Esophagus (tissue), 2 donors: ENCODE measurements at regions not wholly inside any gene's neighbourhood (a gene's known extent, or its start where the extent isn't known, plus 50 kb on each side); places are given as distances from the start of the nearest gene placed in this dataset.

Source experiments
- H3K27ac ChIP-seq, 2 donors: one replicate each; pipeline ENCODE4 v1.5.1; 2013; ENCODE audit warnings: low read depth in 2 of 2, mild to moderate bottlenecking in 2 of 2, inconsistent platforms in 1 of 2, low read length in 1 of 2, moderate library complexity in 1 of 2
- H3K27me3 ChIP-seq, 2 donors: one replicate each; pipeline ENCODE4 v1.6.1; 2013; ENCODE audit warnings: low read length in 2 of 2, control low read depth in 1 of 2, mild to moderate bottlenecking in 1 of 2; ENCODE audit not compliant: insufficient read depth in 2 of 2, control insufficient read depth in 1 of 2
- H3K36me3 ChIP-seq, 2 donors: one replicate each; pipeline ENCODE4 v1.6.1; 2013; ENCODE audit warnings: low read length in 1 of 2; ENCODE audit not compliant: control insufficient read depth in 2 of 2, insufficient read depth in 2 of 2
- H3K4me1 ChIP-seq, 2 donors: one replicate each; pipeline ENCODE4 v1.6.1; 2013; ENCODE audit warnings: low read length in 1 of 2; ENCODE audit not compliant: control insufficient read depth in 2 of 2, insufficient read depth in 2 of 2
- H3K4me3 ChIP-seq, 2 donors: one replicate each; pipeline ENCODE4 v1.5.1; 2013; ENCODE audit warnings: low read length in 2 of 2, mild to moderate bottlenecking in 2 of 2, low read depth in 1 of 2, moderate library complexity in 1 of 2
- H3K9me3 ChIP-seq, 2 donors: one replicate each; pipeline ENCODE4 v1.6.1; 2013; ENCODE audit warnings: mild to moderate bottlenecking in 2 of 2, low read depth in 1 of 2, low read length in 1 of 2, moderate library complexity in 1 of 2; ENCODE audit not compliant: control insufficient read depth in 2 of 2, insufficient read depth in 1 of 2
- WGBS, 2 donors: extraction: QIAGEN DNeasy Blood & Tissue Kit; methylation state at CpG; one replicate each; pipeline ENCODE4 v1.1.7; 2013; 5-methylcytosine and 5-hydroxymethylcytosine counted together
- donor health status: healthy with polysubstance abuse.
- donor health status: Bipolar disorder and iron deficiency.

GRCh38 chr18:45384137-45384961 lies 230.9 kb upstream of the SLC14A2 start:
- Histone ChIP-seq H3K27ac (no peak overlapping the region), H3K36me3 (no peaks in the 10 kb centered on the region), H3K4me1 (no peaks in the 10 kb centered on the region), H3K27me3 (no peaks in the 10 kb centered on the region), H3K9me3 (no peaks in the 10 kb centered on the region), H3K4me3 (no peak overlapping the region)
- 30 to 38% methylated on average over 4 of the region's 4 CpGs for WGBS, 2 donors

- H3K27ac ChIP-seq: no peak overlapping the region
- no peak overlapping the region for H3K4me3 ChIP-seq
- no peaks in the 10 kb centered on the region for H3K36me3 ChIP-seq
- 57 to 73% methylated on average over 9 of the region's 9 CpGs for WGBS, 2 donors
- H3K9me3 ChIP-seq: no peaks in the 10 kb centered on the region
- H3K27me3 ChIP-seq: no peaks in the 10 kb centered on the region
- H3K4me1 ChIP-seq: no peaks in the 10 kb centered on the region
Measured at GRCh38 chr18:45384962-45385315, 230.3 kb upstream of the SLC14A2 start.

DNA sequence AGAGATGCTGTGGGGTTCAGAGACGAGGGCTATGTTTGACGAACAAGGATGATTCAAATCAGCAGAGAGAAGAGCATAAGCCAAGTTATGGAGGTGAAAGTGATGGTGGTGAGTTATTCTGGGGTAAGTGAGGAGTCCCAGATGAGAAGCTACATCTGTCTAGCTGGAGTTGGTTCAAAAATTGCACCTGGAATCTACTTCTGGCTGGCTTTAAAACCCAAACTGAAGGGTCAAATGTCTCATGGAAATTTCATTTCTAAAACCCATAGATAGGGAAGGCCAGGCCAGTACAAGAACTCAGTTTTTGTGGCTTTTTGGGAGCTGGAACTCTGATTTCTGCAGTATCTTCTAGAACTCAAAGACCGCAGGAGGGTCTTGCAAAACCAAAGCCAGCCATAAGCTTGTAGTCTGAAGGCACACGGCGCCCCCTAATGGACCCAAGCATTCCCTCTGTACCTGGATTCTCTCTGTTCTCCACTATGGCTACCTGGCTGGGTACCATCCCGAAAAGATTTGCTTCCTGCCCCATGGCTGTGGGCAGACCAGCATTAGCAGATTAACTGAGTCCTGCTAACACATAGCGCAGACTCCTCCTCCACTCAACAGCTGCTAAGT lies 229.1 kb upstream of the SLC14A2 start:
- no peaks in the 10 kb centered on the region for H3K9me3 ChIP-seq

DNA sequence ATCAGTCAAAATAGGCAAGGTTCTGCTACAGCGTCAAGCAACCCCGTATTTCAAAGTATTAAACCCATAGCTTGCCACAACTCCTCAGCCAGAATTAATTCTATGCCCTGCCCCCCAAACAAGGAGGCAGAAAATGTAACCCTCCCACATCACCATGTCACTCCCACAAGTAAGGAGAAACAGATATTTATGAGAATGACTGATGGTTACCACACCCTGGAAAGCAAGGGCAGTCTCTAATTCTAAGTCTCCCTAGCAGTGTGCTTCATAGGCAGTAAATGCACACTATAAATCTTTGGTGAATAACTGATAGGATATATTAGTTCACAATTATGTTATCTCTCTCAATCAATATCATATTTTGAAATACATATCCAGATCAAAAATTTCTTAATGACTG lies 228.0 kb upstream of the SLC14A2 start:
- no peaks in the 10 kb centered on the region for H3K36me3 ChIP-seq
- WGBS, 2 donors: 33 to 70% methylated on average over 2 of the region's 2 CpGs

More for the DNA sequence above, 229.1 kb upstream of the SLC14A2 start:
- 57 to 69% methylated on average over 7 of the region's 7 CpGs for WGBS, 2 donors
- no peak overlapping the region for H3K27ac ChIP-seq
- no peaks in the 10 kb centered on the region for H3K4me1 ChIP-seq
- no peak overlapping the region for H3K4me3 ChIP-seq
- no peaks in the 10 kb centered on the region for H3K36me3 ChIP-seq
- no peaks in the 10 kb centered on the region for H3K27me3 ChIP-seq

GRCh38 chr18:45398448-45398847 lies 216.8 kb upstream of the SLC14A2 start:
- WGBS, 2 donors: 55 to 70% methylated on average over 3 of the region's 3 CpGs
- H3K4me3 ChIP-seq: no peak overlapping the region
- H3K4me1 ChIP-seq: no peaks in the 10 kb centered on the region

More for the DNA sequence above, 228.0 kb upstream of the SLC14A2 start:
- H3K4me1 ChIP-seq: no peaks in the 10 kb centered on the region
- H3K27ac ChIP-seq: no peak overlapping the region
- H3K9me3 ChIP-seq: no peaks in the 10 kb centered on the region
- H3K27me3 ChIP-seq: no peaks in the 10 kb centered on the region
- no peak overlapping the region for H3K4me3 ChIP-seq

DNA sequence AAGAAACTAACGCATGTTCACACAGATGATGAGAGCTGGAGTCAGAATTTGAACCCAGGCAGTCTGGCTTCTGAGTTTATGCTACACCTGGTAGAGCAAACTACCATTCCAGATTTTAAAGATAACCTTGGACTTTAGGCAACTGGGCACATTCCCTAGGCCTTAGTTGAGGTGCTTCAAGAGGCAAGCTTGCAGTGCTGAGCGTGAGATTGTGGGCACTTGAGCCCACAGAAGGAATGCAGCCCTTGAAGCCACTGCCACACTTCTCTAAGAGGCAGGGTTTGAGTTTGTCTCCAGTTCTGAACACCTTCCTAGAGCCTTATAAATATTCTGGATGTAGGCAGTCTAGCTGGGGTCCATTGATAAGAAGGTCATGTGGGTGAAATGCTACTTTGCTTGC lies 216.1 kb upstream of the SLC14A2 start:
- no peaks in the 10 kb centered on the region for H3K27me3 ChIP-seq
- 92 to 95% methylated on average over 2 of the region's 2 CpGs for WGBS, 2 donors
- no peaks in the 10 kb centered on the region for H3K36me3 ChIP-seq
- no peak overlapping the region for H3K4me3 ChIP-seq
- H3K4me1 ChIP-seq: no peaks in the 10 kb centered on the region
- no peak overlapping the region for H3K27ac ChIP-seq
- H3K9me3 ChIP-seq: no peaks in the 10 kb centered on the region

More at GRCh38 chr18:45398448-45398847, 216.8 kb upstream of the SLC14A2 start:
- no peaks in the 10 kb centered on the region for H3K27me3 ChIP-seq
- H3K27ac ChIP-seq: no peak overlapping the region
- no peaks in the 10 kb centered on the region for H3K9me3 ChIP-seq
- H3K36me3 ChIP-seq: no peaks in the 10 kb centered on the region

DNA sequence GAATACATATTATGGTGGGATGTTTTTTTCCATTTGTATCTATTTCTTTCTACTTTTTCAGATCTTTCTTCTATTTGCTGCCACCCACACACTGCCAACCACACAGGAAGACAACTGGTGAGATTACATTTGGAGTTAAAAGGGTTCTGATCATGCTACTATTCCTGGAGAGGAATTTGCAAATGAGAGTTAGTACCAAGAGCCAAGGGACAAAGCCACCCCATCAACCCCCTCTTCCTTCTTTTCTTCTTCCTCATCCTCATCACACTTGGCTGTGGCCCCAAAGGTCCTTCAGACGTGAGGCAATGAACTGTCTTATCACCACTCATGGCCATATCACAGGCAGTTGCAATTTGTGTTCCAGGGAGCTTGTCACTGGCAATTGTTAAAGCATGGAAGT lies 215.6 kb upstream of the SLC14A2 start:
- H3K4me3 ChIP-seq: no peak overlapping the region
- no peaks in the 10 kb centered on the region for H3K9me3 ChIP-seq
- H3K27ac ChIP-seq: no peak overlapping the region
- 53 to 67% methylated on average over 1 of the region's 1 CpG for WGBS, 2 donors
- H3K4me1 ChIP-seq: no peaks in the 10 kb centered on the region
- no peaks in the 10 kb centered on the region for H3K27me3 ChIP-seq
- no peaks in the 10 kb centered on the region for H3K36me3 ChIP-seq

- Histone ChIP-seq H3K9me3 (no peaks in the 10 kb centered on the region), H3K36me3 (no peaks in the 10 kb centered on the region), H3K4me1 (no peaks in the 10 kb centered on the region), H3K27ac (peak overlapping the region in 1 of 2 donors; percentile 47), H3K4me3 (no peak overlapping the region), H3K27me3 (no peaks in the 10 kb centered on the region)
- WGBS, 2 donors: 65 to 69% methylated on average over 2 of the region's 2 CpGs
Measured at GRCh38 chr18:45402485-45403056, 212.7 kb upstream of the SLC14A2 start.

DNA sequence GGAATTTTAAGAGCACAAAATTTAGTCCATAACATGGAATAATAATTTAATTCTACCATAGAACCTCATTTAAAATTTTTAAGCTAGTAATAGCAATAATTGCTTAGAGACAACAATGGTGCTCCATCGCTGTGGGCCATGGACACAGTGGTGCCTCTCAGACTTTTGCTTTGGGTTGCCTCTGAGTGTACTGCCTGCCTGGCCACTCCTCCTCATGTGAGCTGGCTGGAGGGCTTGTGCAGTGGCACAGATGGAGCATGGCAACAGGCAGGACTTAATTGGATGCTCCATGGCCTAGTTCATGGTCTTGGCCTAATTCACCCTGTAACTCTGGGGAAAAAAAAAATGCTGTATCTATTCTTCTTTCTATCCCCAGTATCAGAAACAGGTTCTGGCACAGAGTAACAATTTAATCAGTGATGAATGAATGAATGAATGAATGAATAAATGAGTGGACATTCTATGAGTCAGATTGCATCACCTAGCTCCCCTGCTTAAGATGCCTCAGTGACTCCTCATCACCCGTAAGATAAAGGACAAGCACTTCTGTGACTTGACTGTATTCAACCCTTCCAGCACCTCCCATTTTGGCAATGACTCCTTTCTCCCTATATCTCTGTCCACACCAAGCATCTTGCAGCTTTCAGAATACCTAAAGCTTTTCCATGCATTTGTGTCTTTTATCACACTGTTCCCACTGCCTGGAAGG lies 211.8 kb upstream of the SLC14A2 start:
- no peaks in the 10 kb centered on the region for H3K36me3 ChIP-seq
- H3K4me3 ChIP-seq: no peak overlapping the region
- H3K4me1 ChIP-seq: no peaks in the 10 kb centered on the region
- no peak overlapping the region for H3K27ac ChIP-seq
- H3K9me3 ChIP-seq: no peaks in the 10 kb centered on the region
- no peaks in the 10 kb centered on the region for H3K27me3 ChIP-seq
- WGBS, 2 donors: 90 to 94% methylated on average over 2 of the region's 2 CpGs
